OCI-LY1 (cell line): ENCODE measurements at regions not wholly inside any gene's neighbourhood (a gene's known extent, or its start where the extent isn't known, plus 50 kb on each side); places are given as distances from the start of the nearest gene placed in this dataset.

Source experiments
- EZH2 ChIP-seq: fragments of 200-600 bp; sonication (generic), shearing (Covaris generic); IDR thresholded peaks from 2 replicates; pipeline ENCODE4 v1.8.0; 2017; ENCODE audit warnings: borderline replicate concordance, mixed run types, mild to moderate bottlenecking, antibody characterized with exemption, low read length, moderate library complexity, mixed read lengths
- TF ChIP-seq, protein P1 (sequence below): fragments of 200-600 bp; sonication (generic), shearing (Covaris generic); IDR thresholded peaks from 2 replicates; pipeline ENCODE4 v1.5.1; 2017; ENCODE audit warnings: mild to moderate bottlenecking, antibody characterized with exemption, low read length, moderate library complexity, mixed read lengths

- TF ChIP-seq, protein P1, sequence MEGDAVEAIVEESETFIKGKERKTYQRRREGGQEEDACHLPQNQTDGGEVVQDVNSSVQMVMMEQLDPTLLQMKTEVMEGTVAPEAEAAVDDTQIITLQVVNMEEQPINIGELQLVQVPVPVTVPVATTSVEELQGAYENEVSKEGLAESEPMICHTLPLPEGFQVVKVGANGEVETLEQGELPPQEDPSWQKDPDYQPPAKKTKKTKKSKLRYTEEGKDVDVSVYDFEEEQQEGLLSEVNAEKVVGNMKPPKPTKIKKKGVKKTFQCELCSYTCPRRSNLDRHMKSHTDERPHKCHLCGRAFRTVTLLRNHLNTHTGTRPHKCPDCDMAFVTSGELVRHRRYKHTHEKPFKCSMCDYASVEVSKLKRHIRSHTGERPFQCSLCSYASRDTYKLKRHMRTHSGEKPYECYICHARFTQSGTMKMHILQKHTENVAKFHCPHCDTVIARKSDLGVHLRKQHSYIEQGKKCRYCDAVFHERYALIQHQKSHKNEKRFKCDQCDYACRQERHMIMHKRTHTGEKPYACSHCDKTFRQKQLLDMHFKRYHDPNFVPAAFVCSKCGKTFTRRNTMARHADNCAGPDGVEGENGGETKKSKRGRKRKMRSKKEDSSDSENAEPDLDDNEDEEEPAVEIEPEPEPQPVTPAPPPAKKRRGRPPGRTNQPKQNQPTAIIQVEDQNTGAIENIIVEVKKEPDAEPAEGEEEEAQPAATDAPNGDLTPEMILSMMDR: no peak
- TF ChIP-seq EZH2: no peak
Observed at GRCh38 chr13:89920461-89920860, 1427.0 kb upstream of the MIR17HG start.
